IMR-90 (cell line): ENCODE measurements at regions not wholly inside any gene's neighbourhood (a gene's known extent, or its start where the extent isn't known, plus 50 kb on each side); places are given as distances from the start of the nearest gene placed in this dataset.

Experiments used
- ATAC-seq: fragments of 200-7000 bp; cut with Tn5 transposase; 2 replicates; pipeline ENCODE4 v1.9.1; 2020; ENCODE audit warnings: low read depth, mild to moderate bottlenecking, moderate library complexity
- BruUV-seq: library from RNA; stranded (reverse); fragments of 400-500 nt; replicated peaks from 2 replicates; lab custom pipeline; 2021; lab: Mats Ljungman, UMichigan
- CTCF ChIA-PET: fragments of 300-600 bp; formaldehyde crosslinking; extraction: SDS; loops from one replicate; lab custom pipeline; 2021; ENCODE audit warnings: antibody characterized with exemption; lab: Yijun Ruan, JAX
- POLR2A ChIA-PET: fragments of 300-600 bp; sonication (Branson Sonifier 250); formaldehyde crosslinking; loops from one replicate; lab custom pipeline; 2022; ENCODE audit warnings: antibody characterized with exemption; ENCODE audit not compliant: unreplicated experiment; lab: Charles Lee
- DNase-seq: peaks from one replicate; pipeline ENCODE4 v3.0.0; 2013
- H2AFZ ChIP-seq: replicated peaks from 2 replicates; pipeline ENCODE3; 2013; ENCODE audit warnings: low read length, mild to moderate bottlenecking; ENCODE audit not compliant: poor library complexity
- H2AK5ac ChIP-seq: 2 replicates; pipeline ENCODE4 v1.6.1; 2013; ENCODE audit warnings: low read depth, low read length, inconsistent platforms
- H2AK9ac ChIP-seq: replicated peaks from 2 replicates; pipeline ENCODE3; 2013; ENCODE audit warnings: mild to moderate bottlenecking, low read depth, low read length, moderate library complexity; ENCODE audit not compliant: poor library complexity
- H2BK120ac ChIP-seq: 2 replicates; pipeline ENCODE4 v1.6.1; 2013; ENCODE audit warnings: low read depth, low read length, inconsistent platforms
- H2BK15ac ChIP-seq: 3 replicates; pipeline ENCODE4 v1.6.1; 2013; ENCODE audit warnings: low read depth, low read length, inconsistent platforms
- H2BK20ac ChIP-seq: 2 replicates; pipeline ENCODE4 v1.6.1; 2013; ENCODE audit warnings: low read depth, mild to moderate bottlenecking, inconsistent platforms, low read length, moderate library complexity
- H2BK5ac ChIP-seq: 2 replicates; pipeline ENCODE4 v1.6.1; 2013; ENCODE audit warnings: mild to moderate bottlenecking, low read depth, low read length, inconsistent platforms; ENCODE audit not compliant: poor library complexity, severe bottlenecking
- H3K14ac ChIP-seq: replicated peaks from 2 replicates; pipeline ENCODE4 v1.6.1; 2013; ENCODE audit warnings: low read depth, low read length, inconsistent platforms
- H3K18ac ChIP-seq: 2 replicates; pipeline ENCODE4 v1.6.1; 2013; ENCODE audit warnings: low read depth, low read length, control low read depth
- H3K23ac ChIP-seq: 2 replicates; pipeline ENCODE4 v1.6.1; 2013; ENCODE audit warnings: low read depth, low read length, inconsistent platforms
- H3K27ac ChIP-seq: 2 replicates; pipeline ENCODE4 v1.5.1; 2013; ENCODE audit warnings: mild to moderate bottlenecking, control low read depth, low read length; ENCODE audit not compliant: insufficient read depth
- H3K27me3 ChIP-seq: 2 replicates; pipeline ENCODE4 v1.6.1; 2013; ENCODE audit warnings: low read length; ENCODE audit not compliant: control insufficient read depth, insufficient read depth
- H3K36me3 ChIP-seq: 2 replicates; pipeline ENCODE4 v1.6.1; 2013; ENCODE audit warnings: low read length, mixed read lengths; ENCODE audit not compliant: control insufficient read depth, insufficient read depth
- H3K4ac ChIP-seq: 2 replicates; pipeline ENCODE4 v1.6.1; 2013; ENCODE audit warnings: low read depth, low read length, inconsistent platforms
- H3K4me1 ChIP-seq: 2 replicates; pipeline ENCODE4 v1.6.1; 2013; ENCODE audit warnings: low read length, mixed read lengths; ENCODE audit not compliant: control insufficient read depth, insufficient read depth
- H3K4me2 ChIP-seq: 2 replicates; pipeline ENCODE4 v1.6.1; 2013; ENCODE audit warnings: low read depth, mild to moderate bottlenecking, control low read depth, low read length, moderate library complexity
- H3K4me3 ChIP-seq: 2 replicates; pipeline ENCODE4 v1.5.1; 2013; ENCODE audit warnings: low read depth, mild to moderate bottlenecking, control low read depth, low read length, moderate library complexity; ENCODE audit not compliant: insufficient read depth
- H3K56ac ChIP-seq: 2 replicates; pipeline ENCODE4 v1.6.1; 2013; ENCODE audit warnings: low read length, inconsistent platforms; ENCODE audit not compliant: insufficient read depth; ENCODE audit errors: extremely low read depth
- H3K79me1 ChIP-seq, 2 experiments: 2 replicates each; pipeline ENCODE4 v1.6.1; 2013; ENCODE audit warnings: low read length in 2 of 2, inconsistent platforms in 1 of 2, low read depth in 1 of 2
- H3K9ac ChIP-seq: 2 replicates; pipeline ENCODE4 v1.6.1; 2013; ENCODE audit warnings: low read depth, low read length, control low read depth
- H3K9me1 ChIP-seq: 2 replicates; pipeline ENCODE4 v1.6.1; 2013; ENCODE audit warnings: low read length, inconsistent platforms; ENCODE audit not compliant: insufficient read depth
- H3K9me3 ChIP-seq: 2 replicates; pipeline ENCODE4 v1.6.1; 2013; ENCODE audit warnings: low read length; ENCODE audit not compliant: control insufficient read depth, insufficient read depth
- H4K20me1 ChIP-seq: 2 replicates; pipeline ENCODE4 v1.6.1; 2013; ENCODE audit warnings: low read length, inconsistent platforms; ENCODE audit not compliant: insufficient read depth
- H4K5ac ChIP-seq: 2 replicates; pipeline ENCODE4 v1.6.1; 2013; ENCODE audit warnings: mild to moderate bottlenecking, low read depth, low read length, control low read depth
- H4K8ac ChIP-seq, 2 experiments: 2 replicates each; pipeline ENCODE4 v1.6.1; 2013; ENCODE audit warnings: low read depth in 2 of 2, low read length in 2 of 2, control low read depth in 1 of 2, inconsistent platforms in 1 of 2
- H4K91ac ChIP-seq: 2 replicates; pipeline ENCODE4 v1.6.1; 2013; ENCODE audit warnings: low read depth, low read length, inconsistent platforms; ENCODE audit not compliant: insufficient read depth
- ELK1 ChIP-seq: fragments of 150-350 bp; IDR thresholded peaks from 2 replicates; pipeline ENCODE4 v1.6.1; 2016; ENCODE audit warnings: low read depth, mild to moderate bottlenecking, low read length, moderate library complexity, borderline replicate concordance
- FOS ChIP-seq: fragments of 150-350 bp; IDR thresholded peaks from 2 replicates; pipeline ENCODE4 v1.6.1; 2016; ENCODE audit warnings: low read depth, low read length
- MAFK ChIP-seq: IDR thresholded peaks from 2 replicates; pipeline ENCODE4 v1.6.1; 2012; ENCODE audit warnings: low read depth, low read length, improper control_type of control experiment
- MAZ ChIP-seq: IDR thresholded peaks from 2 replicates; pipeline ENCODE4 v1.6.1; 2012; ENCODE audit warnings: low read depth, mild to moderate bottlenecking, low read length, improper control_type of control experiment, moderate library complexity, borderline replicate concordance
- NFE2L2 ChIP-seq: fragments of 150-350 bp; IDR thresholded peaks from 2 replicates; pipeline ENCODE4 v1.6.1; 2016; ENCODE audit warnings: low read depth, mild to moderate bottlenecking, low read length
- POLR2A ChIP-seq: IDR thresholded peaks from 2 replicates; pipeline ENCODE4 v1.6.1; 2012; ENCODE audit warnings: mild to moderate bottlenecking, low read depth, low read length
- RFX5 ChIP-seq: IDR thresholded peaks from 2 replicates; pipeline ENCODE4 v1.8.0; 2012; ENCODE audit warnings: low read depth, mild to moderate bottlenecking, low read length, moderate library complexity
- whole genome bisulfite sequencing, 2 experiments: methylation state at CpG; one replicate each; pipeline versions ENCODE4 v1.1.5 to v1.1.7; 2013; ENCODE audit warnings: missing lambda C conversion rate in 2 of 2; ENCODE audit not compliant: insufficient read length in 1 of 2; ENCODE audit errors: extremely low coverage in 2 of 2; 5-methylcytosine and 5-hydroxymethylcytosine counted together
- dilution Hi-C: fragments of 300-500 bp; cut with HindIII; formaldehyde crosslinking; loops from one replicate; pipeline ENCODE4 v1.14.3; 2018; ENCODE audit warnings: low sequenced_read_pairs; ENCODE audit not compliant: unreplicated experiment
- in situ Hi-C: fragments of 300-500 bp; cut with MboI; formaldehyde crosslinking; loops from 3 replicates; pipeline ENCODE4 v1.14.3; 2019; ENCODE audit warnings: low sequenced_read_pairs, inconsistent platforms, mixed read lengths
- intact Hi-C: fragments of 100-400 bp; cut with micrococcal nuclease; formaldehyde crosslinking; loops from 2 replicates; pipeline ENCODE4 v1.10.0; 2022

GRCh38 chr1:58123051-58123450, 423.5 kb downstream of the OMA1 start:
- H3K27me3 ChIP-seq = no peaks in the 10 kb centered on the region
- no peak overlapping the region for H3K18ac ChIP-seq
- H3K56ac ChIP-seq = no peak overlapping the region
- ChIA-PET CTCF (interaction anchor here (0.6 kb wide), 1 partner anchor 787 kb away, joined by 3 read pairs; no protein-coding TSS in a partner anchor), POLR2A (no interaction called here)
- H3K4ac ChIP-seq = no peak overlapping the region
- H2AK9ac ChIP-seq = no peak overlapping the region
- H3K4me2 ChIP-seq = no peak overlapping the region
- H3K23ac ChIP-seq = no peak overlapping the region
- H2BK20ac ChIP-seq = no peak overlapping the region
- H2BK120ac ChIP-seq = no peak overlapping the region
- no peak overlapping the region for H4K5ac ChIP-seq
- in situ Hi-C loops = no loop called here
- no peak overlapping the region for H3K14ac ChIP-seq
- no TSS peak for BruUV-seq
- no peaks in the 10 kb centered on the region for H3K79me1 ChIP-seq
- no peaks in the 10 kb centered on the region for H3K4me1 ChIP-seq
- no peak overlapping the region for H2BK5ac ChIP-seq
- no peaks in the 10 kb centered on the region for H3K9me3 ChIP-seq
- no peak overlapping the region for H3K27ac ChIP-seq
- no peak overlapping the region for H3K9ac ChIP-seq
- H2BK15ac ChIP-seq = no peak overlapping the region
- TF ChIP-seq RFX5 (no peak), NFE2L2 (no peak), MAFK (no peak), MAZ (no peak), ELK1 (no peak), FOS (no peak), POLR2A (no peak)
- no peak overlapping the region for H4K8ac ChIP-seq
- DNase-seq = no peak
- WGBS, 2 experiments = no CpG with 5 or more reads among the region's 2 CpGs
- H2AFZ ChIP-seq = no peak overlapping the region
- no peak overlapping the region for H3K4me3 ChIP-seq
- intact Hi-C loops = no loop called here
- dilution Hi-C loops = no loop called here
- no peak for ATAC-seq
- H3K36me3 ChIP-seq = no peaks in the 10 kb centered on the region
- no peak overlapping the region for H2AK5ac ChIP-seq
- no peaks in the 10 kb centered on the region for H4K20me1 ChIP-seq
- H4K91ac ChIP-seq = no peak overlapping the region
- H3K9me1 ChIP-seq = no peaks in the 10 kb centered on the region
